ENCODE measurements at regions not wholly inside any gene's neighbourhood (a gene's known extent, or its start where the extent isn't known, plus 50 kb on each side); places are given as distances from the start of the nearest gene placed in this dataset.

GRCh38 chr10:4450981-4451908 is 374.8 kb upstream of the AKR1E2 start:
- H3K27me3 ChIP-seq (replicated peaks in 1 of 4; ENCODE audit: control extremely low read depth in 1 of 4, control insufficient read depth in 3 of 4, insufficient read depth in 4 of 4, low read length in 3 of 4): no peaks in the 10 kb centered on the region
- DNase-seq (no peak), ATAC-seq (ENCODE audit: low read depth) (no peak)
- no peaks in the 10 kb centered on the region for H3K4me1 ChIP-seq (ENCODE audit: control insufficient read depth in 2 of 2, insufficient read depth in 2 of 2, low read length in 2 of 2)
- H3K36me3 ChIP-seq (replicated peaks in 1 of 2; ENCODE audit: control extremely low read depth in 1 of 2, control insufficient read depth in 1 of 2, extremely low read depth in 1 of 2, insufficient read depth in 2 of 2, low read length in 1 of 2): no peaks in the 10 kb centered on the region
- H3K27ac ChIP-seq (ENCODE audit: low read length in 2 of 2): no peak overlapping the region
- Mint-ChIP-seq H3K27me3 (peaks cover 6% of the 10 kb centered on the region), H3K9me3 (ENCODE audit: insufficient read depth) (no peaks in the 10 kb centered on the region), H3K4me1 (peaks cover 5% of the 10 kb centered on the region), H3K27ac (no peak overlapping the region), H3K4me3 (peak overlapping the region; percentile 5)
- no peak overlapping the region for H3K4me2 ChIP-seq (replicated peaks; ENCODE audit: low read depth, low read length, poor library complexity, severe bottlenecking)
- H3K9me3 ChIP-seq (ENCODE audit: control extremely low read depth in 1 of 3, control insufficient read depth in 2 of 3, insufficient read depth in 1 of 3, low read length in 2 of 3): no peaks in the 10 kb centered on the region
- POLR2A ChIA-PET: no interaction called here
- no peak overlapping the region for H3K9ac ChIP-seq (ENCODE audit: low read length)
- 8% methylated on average over 8 of the region's 13 CpGs for whole genome bisulfite sequencing (ENCODE audit: insufficient coverage)
- no peak for TF ChIP-seq CTCF (IDR thresholded peaks at IDR 0.05)
- TF ChIP-seq EZH2 (IDR thresholded peaks at IDR 0.05; ENCODE audit: borderline replicate concordance, insufficient read depth, low read depth, low read length, poor library complexity, severe bottlenecking): no peak
- no peaks in the 10 kb centered on the region for H3K79me2 ChIP-seq (ENCODE audit: control insufficient read depth, insufficient read depth, low read length)
- CTCF ChIA-PET: no interaction called here
- intact Hi-C loops (cut with micrococcal nuclease): no loop called here
- peak overlapping the region; percentile 10 for H2AFZ ChIP-seq (ENCODE audit: insufficient read depth, low read depth, low read length, poor library complexity, severe bottlenecking)
- no peak overlapping the region for H3K4me3 ChIP-seq (ENCODE audit: control extremely low read depth in 1 of 5, extremely low read depth in 1 of 5, insufficient read depth in 1 of 5, low read depth in 2 of 5, low read length in 4 of 5)
- H4K20me1 ChIP-seq (ENCODE audit: control insufficient read depth, insufficient read depth, low read length, poor library complexity, severe bottlenecking): no peaks in the 10 kb centered on the region

- Mint-ChIP-seq H3K4me1 (peaks cover 5% of the 10 kb centered on the region), H3K27me3 (peaks cover 6% of the 10 kb centered on the region), H3K9me3 (ENCODE audit: insufficient read depth) (no peaks in the 10 kb centered on the region), H3K4me3 (no peak overlapping the region), H3K27ac (no peak overlapping the region)
- Histone ChIP-seq H2AFZ (ENCODE audit: insufficient read depth, low read depth, low read length, poor library complexity, severe bottlenecking) (no peak overlapping the region), H3K4me1 (ENCODE audit: control insufficient read depth in 2 of 2, insufficient read depth in 2 of 2, low read length in 2 of 2) (no peaks in the 10 kb centered on the region), H3K4me3 (ENCODE audit: control extremely low read depth in 1 of 5, extremely low read depth in 1 of 5, insufficient read depth in 1 of 5, low read depth in 2 of 5, low read length in 4 of 5) (no peak overlapping the region), H3K79me2 (ENCODE audit: control insufficient read depth, insufficient read depth, low read length) (no peaks in the 10 kb centered on the region), H3K9ac (ENCODE audit: low read length) (no peak overlapping the region), H3K4me2 (replicated peaks; ENCODE audit: low read depth, low read length, poor library complexity, severe bottlenecking) (no peak overlapping the region), H3K36me3 (replicated peaks in 1 of 2; ENCODE audit: control extremely low read depth in 1 of 2, control insufficient read depth in 1 of 2, extremely low read depth in 1 of 2, insufficient read depth in 2 of 2, low read length in 1 of 2) (no peaks in the 10 kb centered on the region), H3K9me3 (ENCODE audit: control extremely low read depth in 1 of 3, control insufficient read depth in 2 of 3, insufficient read depth in 1 of 3, low read length in 2 of 3) (no peaks in the 10 kb centered on the region), H4K20me1 (ENCODE audit: control insufficient read depth, insufficient read depth, low read length, poor library complexity, severe bottlenecking) (no peaks in the 10 kb centered on the region), H3K27me3 (replicated peaks in 1 of 4; ENCODE audit: control extremely low read depth in 1 of 4, control insufficient read depth in 3 of 4, insufficient read depth in 4 of 4, low read length in 3 of 4) (no peaks in the 10 kb centered on the region), H3K27ac (ENCODE audit: low read length in 2 of 2) (no peak overlapping the region)
- TF ChIP-seq EZH2 (IDR thresholded peaks at IDR 0.05; ENCODE audit: borderline replicate concordance, insufficient read depth, low read depth, low read length, poor library complexity, severe bottlenecking): no peak
- TF ChIP-seq CTCF (IDR thresholded peaks at IDR 0.05): no peak
- intact Hi-C loops (cut with micrococcal nuclease): no loop called here
- POLR2A ChIA-PET: no interaction called here
- ATAC-seq (ENCODE audit: low read depth): no peak
- DNase-seq: no peak
- WGBS (ENCODE audit: insufficient coverage): no CpG with 5 or more reads among the region's 5 CpGs
- CTCF ChIA-PET: no interaction called here
Observed at GRCh38 chr10:4450169-4450568, 375.8 kb upstream of the AKR1E2 start.

Measured in B cell (primary cell).